ENCODE measurements at regions not wholly inside any gene's neighbourhood (a gene's known extent, or its start where the extent isn't known, plus 50 kb on each side); places are given as distances from the start of the nearest gene placed in this dataset.
"Not testable (repeated sequence)": the region's sequence is repeated elsewhere in the genome, so short reads cannot be mapped to it uniquely, and the experiment has no call there.

DNA sequence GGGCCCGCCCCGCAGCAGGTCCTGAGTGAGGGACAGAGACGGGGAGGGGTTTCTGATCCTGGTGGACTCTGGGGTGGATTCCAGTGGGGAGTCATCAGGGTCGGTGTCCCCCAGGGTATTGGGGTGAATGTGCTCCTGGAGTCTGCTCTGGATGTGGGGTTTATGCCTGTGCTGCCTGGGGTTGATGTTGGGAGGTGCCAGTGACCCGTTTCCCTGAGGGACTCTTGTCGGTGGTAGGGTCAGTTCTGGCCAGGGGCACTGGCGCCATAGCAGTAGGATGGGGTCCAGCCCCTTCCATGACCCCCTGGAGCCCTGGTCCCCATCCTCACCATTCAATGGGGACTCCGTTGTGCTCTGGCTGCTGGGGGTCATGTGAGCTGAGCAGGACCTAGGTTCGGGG is 151.2 kb upstream of the POTEB2 start:
- H3K4me1 ChIP-seq (ENCODE audit: insufficient read depth, low read length, poor library complexity, severe bottlenecking); BruUV-seq (replicated peaks); DNase-seq (ENCODE audit: low spot score); H3K36me3 ChIP-seq (ENCODE audit: insufficient read depth, low read length, poor library complexity, severe bottlenecking); CTCF ChIA-PET; H3K9me3 ChIP-seq (ENCODE audit: low read depth, low read length, poor library complexity, severe bottlenecking); POLR2A ChIA-PET (ENCODE audit: low non-redundant PET); H3K27ac ChIP-seq (ENCODE audit: low read depth, low read length, poor library complexity, severe bottlenecking); H3K27me3 ChIP-seq (replicated peaks; ENCODE audit: insufficient read depth, low read depth, low read length, poor library complexity); H3K4me3 ChIP-seq (ENCODE audit: low read depth, low read length, poor library complexity, severe bottlenecking); intact Hi-C loops (cut with micrococcal nuclease; ENCODE audit: unreplicated experiment): not testable (repeated sequence)

GRCh38 chr15:21016589-21016988 is 150.5 kb upstream of the POTEB2 start:
- H3K4me1 ChIP-seq (ENCODE audit: insufficient read depth, low read length, poor library complexity, severe bottlenecking); POLR2A ChIA-PET (ENCODE audit: low non-redundant PET); DNase-seq (ENCODE audit: low spot score); H3K9me3 ChIP-seq (ENCODE audit: low read depth, low read length, poor library complexity, severe bottlenecking); CTCF ChIA-PET; H3K27ac ChIP-seq (ENCODE audit: low read depth, low read length, poor library complexity, severe bottlenecking); BruUV-seq (replicated peaks); H3K27me3 ChIP-seq (replicated peaks; ENCODE audit: insufficient read depth, low read depth, low read length, poor library complexity); H3K36me3 ChIP-seq (ENCODE audit: insufficient read depth, low read length, poor library complexity, severe bottlenecking); intact Hi-C loops (cut with micrococcal nuclease; ENCODE audit: unreplicated experiment); H3K4me3 ChIP-seq (ENCODE audit: low read depth, low read length, poor library complexity, severe bottlenecking): not testable (repeated sequence)

GRCh38 chr15:21015171-21015570 is 149.1 kb upstream of the POTEB2 start:
- DNase-seq (ENCODE audit: low spot score); CTCF ChIA-PET; H3K27ac ChIP-seq (ENCODE audit: low read depth, low read length, poor library complexity, severe bottlenecking); H3K9me3 ChIP-seq (ENCODE audit: low read depth, low read length, poor library complexity, severe bottlenecking); intact Hi-C loops (cut with micrococcal nuclease; ENCODE audit: unreplicated experiment); H3K27me3 ChIP-seq (replicated peaks; ENCODE audit: insufficient read depth, low read depth, low read length, poor library complexity); H3K4me1 ChIP-seq (ENCODE audit: insufficient read depth, low read length, poor library complexity, severe bottlenecking); BruUV-seq (replicated peaks); H3K4me3 ChIP-seq (ENCODE audit: low read depth, low read length, poor library complexity, severe bottlenecking); H3K36me3 ChIP-seq (ENCODE audit: insufficient read depth, low read length, poor library complexity, severe bottlenecking); POLR2A ChIA-PET (ENCODE audit: low non-redundant PET): not testable (repeated sequence)

- H3K9me3 ChIP-seq (ENCODE audit: low read depth, low read length, poor library complexity, severe bottlenecking); H3K36me3 ChIP-seq (ENCODE audit: insufficient read depth, low read length, poor library complexity, severe bottlenecking); intact Hi-C loops (cut with micrococcal nuclease; ENCODE audit: unreplicated experiment); POLR2A ChIA-PET (ENCODE audit: low non-redundant PET); CTCF ChIA-PET; DNase-seq (ENCODE audit: low spot score); H3K4me3 ChIP-seq (ENCODE audit: low read depth, low read length, poor library complexity, severe bottlenecking); H3K27ac ChIP-seq (ENCODE audit: low read depth, low read length, poor library complexity, severe bottlenecking); H3K4me1 ChIP-seq (ENCODE audit: insufficient read depth, low read length, poor library complexity, severe bottlenecking); H3K27me3 ChIP-seq (replicated peaks; ENCODE audit: insufficient read depth, low read depth, low read length, poor library complexity); BruUV-seq (replicated peaks): not testable (repeated sequence)
Observed at GRCh38 chr15:21013308-21013707, 147.2 kb upstream of the POTEB2 start.

DNA sequence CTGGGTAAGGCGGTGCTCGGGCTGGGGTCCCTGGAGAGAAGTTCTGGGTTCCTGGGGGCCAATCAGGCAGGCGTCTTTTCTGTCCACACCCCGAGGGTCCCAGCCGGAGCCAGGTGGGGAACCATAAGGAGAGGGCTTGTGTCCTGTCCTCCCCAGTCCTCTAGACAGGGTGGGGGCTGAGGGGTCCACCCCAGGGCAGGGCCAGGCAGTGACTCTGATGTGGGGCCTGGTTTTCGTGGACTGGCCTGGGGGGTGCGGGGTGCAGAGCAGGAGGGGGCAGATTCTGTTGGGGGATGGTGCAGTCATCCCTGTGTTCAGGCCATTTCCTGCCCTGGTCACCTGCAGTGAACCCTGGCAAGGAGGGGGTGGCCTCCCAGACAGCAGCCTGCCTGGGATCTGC is 143.5 kb upstream of the POTEB2 start:
- DNase-seq (ENCODE audit: low spot score); H3K36me3 ChIP-seq (ENCODE audit: insufficient read depth, low read length, poor library complexity, severe bottlenecking); H3K9me3 ChIP-seq (ENCODE audit: low read depth, low read length, poor library complexity, severe bottlenecking); H3K4me3 ChIP-seq (ENCODE audit: low read depth, low read length, poor library complexity, severe bottlenecking); H3K27ac ChIP-seq (ENCODE audit: low read depth, low read length, poor library complexity, severe bottlenecking); BruUV-seq (replicated peaks); H3K27me3 ChIP-seq (replicated peaks; ENCODE audit: insufficient read depth, low read depth, low read length, poor library complexity); intact Hi-C loops (cut with micrococcal nuclease; ENCODE audit: unreplicated experiment); CTCF ChIA-PET; POLR2A ChIA-PET (ENCODE audit: low non-redundant PET); H3K4me1 ChIP-seq (ENCODE audit: insufficient read depth, low read length, poor library complexity, severe bottlenecking): not testable (repeated sequence)

GRCh38 chr15:21003459-21003858 is 137.3 kb upstream of the POTEB2 start:
- H3K9me3 ChIP-seq (ENCODE audit: low read depth, low read length, poor library complexity, severe bottlenecking); intact Hi-C loops (cut with micrococcal nuclease; ENCODE audit: unreplicated experiment); H3K4me1 ChIP-seq (ENCODE audit: insufficient read depth, low read length, poor library complexity, severe bottlenecking); DNase-seq (ENCODE audit: low spot score); CTCF ChIA-PET; H3K27me3 ChIP-seq (replicated peaks; ENCODE audit: insufficient read depth, low read depth, low read length, poor library complexity); H3K4me3 ChIP-seq (ENCODE audit: low read depth, low read length, poor library complexity, severe bottlenecking); BruUV-seq (replicated peaks); H3K36me3 ChIP-seq (ENCODE audit: insufficient read depth, low read length, poor library complexity, severe bottlenecking); POLR2A ChIA-PET (ENCODE audit: low non-redundant PET); H3K27ac ChIP-seq (ENCODE audit: low read depth, low read length, poor library complexity, severe bottlenecking): not testable (repeated sequence)

DNA sequence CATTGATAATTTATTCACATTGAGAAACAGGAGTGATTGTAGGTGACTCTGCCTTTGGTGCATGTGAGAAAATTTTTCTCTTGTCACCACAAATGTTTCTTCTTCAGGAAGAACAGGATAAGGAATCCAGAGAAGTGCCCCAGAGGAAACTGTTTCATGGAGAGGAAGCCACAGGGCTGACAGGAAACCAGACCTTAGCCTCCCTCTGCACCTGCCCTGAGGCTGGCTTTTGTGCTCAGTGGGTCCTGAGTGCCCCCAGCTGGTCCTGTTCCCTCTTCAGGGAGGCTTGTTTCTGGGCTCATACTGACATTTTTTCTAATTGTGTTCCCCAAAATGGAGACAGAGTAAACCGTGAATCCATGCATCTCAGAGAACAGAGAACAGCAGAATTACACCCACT is 135.8 kb upstream of the POTEB2 start:
- POLR2A ChIA-PET (ENCODE audit: low non-redundant PET); H3K4me3 ChIP-seq (ENCODE audit: low read depth, low read length, poor library complexity, severe bottlenecking); intact Hi-C loops (cut with micrococcal nuclease; ENCODE audit: unreplicated experiment); BruUV-seq (replicated peaks); H3K27ac ChIP-seq (ENCODE audit: low read depth, low read length, poor library complexity, severe bottlenecking); H3K27me3 ChIP-seq (replicated peaks; ENCODE audit: insufficient read depth, low read depth, low read length, poor library complexity); H3K9me3 ChIP-seq (ENCODE audit: low read depth, low read length, poor library complexity, severe bottlenecking); DNase-seq (ENCODE audit: low spot score); CTCF ChIA-PET; H3K36me3 ChIP-seq (ENCODE audit: insufficient read depth, low read length, poor library complexity, severe bottlenecking); H3K4me1 ChIP-seq (ENCODE audit: insufficient read depth, low read length, poor library complexity, severe bottlenecking): not testable (repeated sequence)

DNA sequence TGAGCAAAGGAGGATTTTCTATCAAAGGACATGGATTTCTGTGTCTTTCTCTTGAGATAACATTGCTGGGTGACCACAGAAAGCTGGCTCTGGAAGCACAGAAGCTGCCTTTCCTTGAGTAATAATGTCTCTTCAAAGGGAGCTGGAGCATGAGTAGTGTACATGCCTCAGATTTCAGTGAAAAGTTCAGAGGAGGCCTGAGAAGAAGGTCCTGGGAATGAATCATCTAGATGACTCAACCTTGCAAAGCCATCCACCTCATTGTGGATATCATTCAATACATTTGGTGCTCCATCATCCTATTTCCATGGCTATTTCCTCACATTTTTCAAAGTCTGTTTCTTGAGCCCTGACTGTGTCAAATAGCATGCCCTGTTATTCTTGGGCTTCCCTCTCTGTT is 125.6 kb upstream of the POTEB2 start:
- DNase-seq (ENCODE audit: low spot score); intact Hi-C loops (cut with micrococcal nuclease; ENCODE audit: unreplicated experiment); H3K36me3 ChIP-seq (ENCODE audit: insufficient read depth, low read length, poor library complexity, severe bottlenecking); H3K9me3 ChIP-seq (ENCODE audit: low read depth, low read length, poor library complexity, severe bottlenecking); H3K27ac ChIP-seq (ENCODE audit: low read depth, low read length, poor library complexity, severe bottlenecking); POLR2A ChIA-PET (ENCODE audit: low non-redundant PET); CTCF ChIA-PET; H3K4me3 ChIP-seq (ENCODE audit: low read depth, low read length, poor library complexity, severe bottlenecking); H3K27me3 ChIP-seq (replicated peaks; ENCODE audit: insufficient read depth, low read depth, low read length, poor library complexity); BruUV-seq (replicated peaks); H3K4me1 ChIP-seq (ENCODE audit: insufficient read depth, low read length, poor library complexity, severe bottlenecking): not testable (repeated sequence)
